Osteocyte (in vitro differentiated cells): ENCODE measurements at regions not wholly inside any gene's neighbourhood (a gene's known extent, or its start where the extent isn't known, plus 50 kb on each side); places are given as distances from the start of the nearest gene placed in this dataset.

Experiments used
- DNase-seq: peaks from one replicate; pipeline ENCODE4 v3.0.0; 2021; ENCODE audit warnings: mixed read lengths; ENCODE audit not compliant: unreplicated experiment; ENCODE audit errors: extremely low spot score
- H3K27ac Mint-ChIP-seq: one replicate; pipeline ENCODE4 v1.8.0; 2021; ENCODE audit warnings: mild to moderate bottlenecking, mixed read lengths; ENCODE audit not compliant: unreplicated experiment
- H3K27me3 Mint-ChIP-seq: one replicate; pipeline ENCODE4 v1.8.0; 2021; ENCODE audit warnings: mixed read lengths; ENCODE audit not compliant: unreplicated experiment
- H3K36me3 Mint-ChIP-seq: one replicate; pipeline ENCODE4 v1.8.0; 2021; ENCODE audit warnings: mixed read lengths; ENCODE audit not compliant: unreplicated experiment
- H3K4me1 Mint-ChIP-seq: one replicate; pipeline ENCODE4 v1.8.0; 2021; ENCODE audit warnings: mixed read lengths; ENCODE audit not compliant: unreplicated experiment
- H3K4me3 Mint-ChIP-seq: one replicate; pipeline ENCODE4 v1.8.0; 2021; ENCODE audit warnings: mild to moderate bottlenecking, moderate library complexity, mixed read lengths; ENCODE audit not compliant: unreplicated experiment
- H3K9me3 Mint-ChIP-seq: one replicate; pipeline ENCODE4 v1.8.0; 2021; ENCODE audit warnings: mixed read lengths; ENCODE audit not compliant: unreplicated experiment
- CTCF ChIP-seq: fragments of 200-600 bp; sonication (generic); IDR thresholded peaks from 2 replicates; pipeline ENCODE4 v1.5.0; 2021; ENCODE audit warnings: antibody characterized with exemption, mild to moderate bottlenecking, moderate library complexity

- TF ChIP-seq CTCF: peak; percentile 26
- Mint-ChIP-seq H3K36me3 (peaks cover 3% of the 10 kb centered on the region), H3K4me3 (no peak overlapping the region), H3K9me3 (peaks cover 11% of the 10 kb centered on the region), H3K27ac (no peak overlapping the region), H3K27me3 (peaks cover 46% of the 10 kb centered on the region), H3K4me1 (peaks cover 7% of the 10 kb centered on the region)
- DNase-seq: no peak
Measured at GRCh38 chr15:69749797-69750196, 297.2 kb downstream of the RPLP1 start.

GRCh38 chr15:69750253-69750652 lies 297.6 kb downstream of the RPLP1 start:
- H3K4me1 Mint-ChIP-seq: peaks cover 9% of the 10 kb centered on the region
- peaks cover 11% of the 10 kb centered on the region for H3K9me3 Mint-ChIP-seq
- no peak overlapping the region for H3K27ac Mint-ChIP-seq
- peaks cover 3% of the 10 kb centered on the region for H3K36me3 Mint-ChIP-seq
- H3K27me3 Mint-ChIP-seq: peaks cover 45% of the 10 kb centered on the region
- H3K4me3 Mint-ChIP-seq: no peak overlapping the region
- no peak for TF ChIP-seq CTCF
- DNase-seq: no peak

GRCh38 chr15:69751147-69751546 lies 298.5 kb downstream of the RPLP1 start:
- Mint-ChIP-seq H3K4me3 (no peak overlapping the region), H3K27ac (no peak overlapping the region), H3K4me1 (peaks cover 16% of the 10 kb centered on the region)

GRCh38 chr15:69751566-69751965 lies 298.9 kb downstream of the RPLP1 start:
- Mint-ChIP-seq H3K27ac (no peak overlapping the region), H3K36me3 (peaks cover 7% of the 10 kb centered on the region), H3K9me3 (peaks cover 11% of the 10 kb centered on the region), H3K4me3 (no peak overlapping the region), H3K4me1 (peaks cover 16% of the 10 kb centered on the region), H3K27me3 (peaks cover 37% of the 10 kb centered on the region)
- TF ChIP-seq CTCF: no peak
- DNase-seq: no peak

More at GRCh38 chr15:69751147-69751546, 298.5 kb downstream of the RPLP1 start:
- H3K27me3 Mint-ChIP-seq: peaks cover 40% of the 10 kb centered on the region
- TF ChIP-seq CTCF: no peak
- peaks cover 7% of the 10 kb centered on the region for H3K36me3 Mint-ChIP-seq
- no peak for DNase-seq
- peaks cover 11% of the 10 kb centered on the region for H3K9me3 Mint-ChIP-seq

- Mint-ChIP-seq H3K27me3 (peaks cover 23% of the 10 kb centered on the region), H3K9me3 (peaks cover 11% of the 10 kb centered on the region), H3K4me1 (peaks cover 21% of the 10 kb centered on the region), H3K36me3 (peaks cover 7% of the 10 kb centered on the region), H3K4me3 (no peak overlapping the region), H3K27ac (no peak overlapping the region)
- no peak for DNase-seq
- TF ChIP-seq CTCF: no peak
Measured at GRCh38 chr15:69753867-69754266, 301.2 kb downstream of the RPLP1 start.
